ENCODE measurements at regions not wholly inside any gene's neighbourhood (a gene's known extent, or its start where the extent isn't known, plus 50 kb on each side); places are given as distances from the start of the nearest gene placed in this dataset.
"Not testable (repeated sequence)": the region's sequence is repeated elsewhere in the genome, so short reads cannot be mapped to it uniquely, and the experiment has no call there.

DNA sequence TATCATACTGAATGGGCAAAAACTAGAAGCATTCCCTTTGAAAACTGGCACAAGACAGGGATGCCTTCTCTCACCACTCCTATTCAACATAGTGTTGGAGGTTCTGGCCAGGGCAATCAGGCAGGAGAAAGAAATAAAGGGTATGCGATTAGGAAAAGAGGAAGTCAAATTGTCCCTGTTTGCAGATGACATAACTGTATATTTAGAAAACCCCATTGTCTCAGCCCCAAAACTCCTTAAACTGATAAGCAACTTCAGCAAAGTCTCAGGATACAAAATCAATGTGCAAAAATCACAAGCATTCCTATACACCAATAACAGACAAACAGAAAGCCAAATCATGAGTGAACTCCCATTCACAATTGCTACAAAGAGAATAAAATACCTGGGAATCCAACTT, 52.5 kb upstream of the CCDC71L start:
- not testable (repeated sequence) for H3K9me3 ChIP-seq (ENCODE audit: control insufficient read depth in 5 of 5, low read length in 5 of 5); H3K4me1 ChIP-seq (ENCODE audit: control insufficient read depth in 5 of 5, insufficient read depth in 5 of 5, low read length in 5 of 5); H3K27ac ChIP-seq (ENCODE audit: low read depth, low read length); H3K9ac ChIP-seq (ENCODE audit: low read length in 5 of 5); H3K36me3 ChIP-seq (ENCODE audit: control insufficient read depth in 5 of 5, insufficient read depth in 5 of 5, low read length in 5 of 5); H3K27me3 ChIP-seq (ENCODE audit: control insufficient read depth in 5 of 5, insufficient read depth in 4 of 5, low read length in 5 of 5); H3K4me3 ChIP-seq (ENCODE audit: low read depth in 1 of 5, low read length in 5 of 5)

- not testable (repeated sequence) for H3K4me1 ChIP-seq (ENCODE audit: control insufficient read depth in 5 of 5, insufficient read depth in 5 of 5, low read length in 5 of 5); H3K9ac ChIP-seq (ENCODE audit: low read length in 5 of 5); H3K36me3 ChIP-seq (ENCODE audit: control insufficient read depth in 5 of 5, insufficient read depth in 5 of 5, low read length in 5 of 5); H3K27me3 ChIP-seq (ENCODE audit: control insufficient read depth in 5 of 5, insufficient read depth in 4 of 5, low read length in 5 of 5); H3K4me3 ChIP-seq (ENCODE audit: low read depth in 1 of 5, low read length in 5 of 5); H3K9me3 ChIP-seq (ENCODE audit: control insufficient read depth in 5 of 5, low read length in 5 of 5); H3K27ac ChIP-seq (ENCODE audit: low read depth, low read length)
These were observed 53.9 kb upstream of the CCDC71L start for GRCh38 chr7:106714590-106715442.

DNA sequence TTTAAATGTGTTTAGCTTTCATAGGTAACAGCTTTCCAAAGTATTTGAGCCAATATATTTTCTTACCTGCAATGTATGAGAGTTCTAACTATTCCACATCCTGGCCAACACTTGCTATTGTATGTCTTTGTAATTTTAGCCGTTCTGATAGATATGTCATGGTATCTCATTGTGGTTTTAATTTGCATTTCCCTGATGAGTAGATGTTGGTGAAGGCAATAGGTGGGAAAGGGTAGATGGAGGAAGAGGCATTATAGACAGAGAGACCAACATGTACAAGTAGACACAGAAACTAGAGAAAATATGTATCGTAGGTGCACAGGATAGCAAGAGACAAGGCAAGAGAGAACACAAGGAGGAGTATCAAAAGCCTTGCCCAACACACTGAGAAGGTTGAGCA, 54.8 kb upstream of the CCDC71L start:
- Histone ChIP-seq H3K4me3 (ENCODE audit: low read depth in 1 of 5, low read length in 5 of 5) (no peak overlapping the region), H3K4me1 (ENCODE audit: control insufficient read depth in 5 of 5, insufficient read depth in 5 of 5, low read length in 5 of 5) (peaks cover 0 to 8% (median 6%) of the 10 kb centered on the region in 5 donors), H3K27ac (ENCODE audit: low read depth, low read length) (no peak overlapping the region), H3K9me3 (ENCODE audit: control insufficient read depth in 5 of 5, low read length in 5 of 5) (no peaks in the 10 kb centered on the region), H3K9ac (ENCODE audit: low read length in 5 of 5) (no peak overlapping the region), H3K27me3 (ENCODE audit: control insufficient read depth in 5 of 5, insufficient read depth in 4 of 5, low read length in 5 of 5) (no peaks in the 10 kb centered on the region), H3K36me3 (ENCODE audit: control insufficient read depth in 5 of 5, insufficient read depth in 5 of 5, low read length in 5 of 5) (no peaks in the 10 kb centered on the region)

DNA sequence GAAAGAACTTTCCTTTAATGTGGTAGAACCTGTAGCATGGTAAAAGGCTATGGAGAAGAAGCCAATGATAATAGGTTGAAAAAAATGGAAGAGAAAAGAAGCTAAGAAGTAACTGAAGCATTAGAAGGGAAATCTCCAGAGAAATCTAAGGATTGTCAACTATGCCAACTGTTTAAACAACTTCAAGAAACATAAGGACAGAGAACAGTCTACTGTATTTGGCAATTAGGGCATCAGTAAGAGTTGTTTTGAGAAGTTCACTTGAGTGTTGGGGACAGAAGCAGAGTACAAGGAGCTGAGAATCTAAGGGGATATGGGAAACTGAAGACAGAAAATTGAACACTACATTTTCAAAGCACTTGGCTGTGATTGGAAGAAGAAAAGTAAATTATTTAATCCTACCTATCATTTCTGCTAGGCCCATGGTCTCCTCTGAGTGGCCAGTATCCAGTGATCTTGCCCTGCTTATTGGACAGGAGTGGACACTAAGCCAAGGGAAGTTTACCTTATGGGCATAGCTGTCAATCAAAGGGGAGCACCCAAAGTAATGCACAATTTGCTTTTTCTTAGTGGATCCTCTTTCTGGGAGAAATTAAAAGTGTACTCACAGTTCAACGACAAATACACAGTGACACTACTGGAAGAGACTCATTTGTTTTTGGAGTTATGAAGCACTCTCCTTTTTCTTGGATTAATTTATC, 56.4 kb upstream of the CCDC71L start:
- peaks cover 0 to 8% (median 6%) of the 10 kb centered on the region in 5 donors for H3K4me1 ChIP-seq (ENCODE audit: control insufficient read depth in 5 of 5, insufficient read depth in 5 of 5, low read length in 5 of 5)
- H3K27me3 ChIP-seq (ENCODE audit: control insufficient read depth in 5 of 5, insufficient read depth in 4 of 5, low read length in 5 of 5): no peaks in the 10 kb centered on the region
- no peaks in the 10 kb centered on the region for H3K9me3 ChIP-seq (ENCODE audit: control insufficient read depth in 5 of 5, low read length in 5 of 5)
- no peak overlapping the region for H3K9ac ChIP-seq (ENCODE audit: low read length in 5 of 5)
- H3K36me3 ChIP-seq (ENCODE audit: control insufficient read depth in 5 of 5, insufficient read depth in 5 of 5, low read length in 5 of 5): no peaks in the 10 kb centered on the region
- H3K27ac ChIP-seq (ENCODE audit: low read depth, low read length): no peak overlapping the region
- no peak overlapping the region for H3K4me3 ChIP-seq (ENCODE audit: low read depth in 1 of 5, low read length in 5 of 5)

DNA sequence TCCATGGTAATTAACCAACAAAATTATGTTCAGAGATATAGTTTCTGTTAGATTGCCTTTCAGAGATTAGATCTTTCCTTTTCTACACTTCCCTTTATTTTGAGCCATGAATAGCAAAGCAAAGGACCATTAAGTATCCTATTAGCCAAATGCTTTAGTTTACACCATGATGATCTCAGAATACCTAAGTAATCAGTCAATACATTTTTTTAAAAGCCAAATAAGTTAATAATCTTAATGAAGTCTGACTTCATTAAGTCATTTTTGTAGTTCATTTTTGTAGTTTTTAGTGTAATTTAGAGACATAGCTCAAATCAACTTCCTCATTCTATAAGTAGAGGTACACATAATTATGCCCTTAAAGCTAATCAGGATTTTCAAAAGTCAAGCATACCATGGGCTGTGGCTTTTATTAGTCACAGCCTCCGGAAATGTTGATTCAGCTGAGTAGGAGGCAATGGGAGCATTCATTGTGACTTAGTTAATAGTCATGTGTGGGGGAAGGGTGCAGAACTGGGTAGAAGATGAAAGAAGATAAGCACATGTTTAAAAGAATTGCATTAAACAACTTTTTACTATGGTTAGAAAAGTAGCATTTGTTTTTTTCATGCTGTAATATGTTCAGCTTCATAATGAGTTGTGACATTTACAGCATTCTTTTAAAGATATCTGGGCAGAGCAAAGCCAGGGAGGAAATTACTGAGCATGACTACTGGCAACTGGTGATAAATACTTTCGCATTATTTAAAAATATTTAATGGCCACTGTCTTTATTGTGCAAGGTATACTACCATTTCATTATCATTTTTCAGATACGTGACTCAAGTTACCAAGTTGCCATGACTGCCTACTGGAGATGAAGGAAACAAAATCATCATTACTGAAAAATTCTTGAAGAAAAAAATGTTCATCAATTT, 57.3 kb upstream of the CCDC71L start:
- no peaks in the 10 kb centered on the region for H3K36me3 ChIP-seq (ENCODE audit: control insufficient read depth in 5 of 5, insufficient read depth in 5 of 5, low read length in 5 of 5)
- no peak overlapping the region for H3K4me3 ChIP-seq (ENCODE audit: low read depth in 1 of 5, low read length in 5 of 5)
- no peaks in the 10 kb centered on the region for H3K9me3 ChIP-seq (ENCODE audit: control insufficient read depth in 5 of 5, low read length in 5 of 5)
- no peaks in the 10 kb centered on the region for H3K27me3 ChIP-seq (ENCODE audit: control insufficient read depth in 5 of 5, insufficient read depth in 4 of 5, low read length in 5 of 5)
- no peak overlapping the region for H3K9ac ChIP-seq (ENCODE audit: low read length in 5 of 5)
- peak overlapping the region; percentile 28 for H3K27ac ChIP-seq (ENCODE audit: low read depth, low read length)
- peaks cover 0 to 8% (median 6%) of the 10 kb centered on the region in 5 donors for H3K4me1 ChIP-seq (ENCODE audit: control insufficient read depth in 5 of 5, insufficient read depth in 5 of 5, low read length in 5 of 5)

- Histone ChIP-seq H3K9ac (ENCODE audit: low read length in 5 of 5) (no peak overlapping the region), H3K36me3 (ENCODE audit: control insufficient read depth in 5 of 5, insufficient read depth in 5 of 5, low read length in 5 of 5) (no peaks in the 10 kb centered on the region), H3K4me3 (ENCODE audit: low read depth in 1 of 5, low read length in 5 of 5) (no peak overlapping the region), H3K9me3 (ENCODE audit: control insufficient read depth in 5 of 5, low read length in 5 of 5) (no peaks in the 10 kb centered on the region), H3K27ac (ENCODE audit: low read depth, low read length) (no peak overlapping the region), H3K27me3 (ENCODE audit: control insufficient read depth in 5 of 5, insufficient read depth in 4 of 5, low read length in 5 of 5) (no peaks in the 10 kb centered on the region), H3K4me1 (ENCODE audit: control insufficient read depth in 5 of 5, insufficient read depth in 5 of 5, low read length in 5 of 5) (peaks cover 0 to 8% (median 6%) of the 10 kb centered on the region in 5 donors)
These were observed 59.7 kb upstream of the CCDC71L start for GRCh38 chr7:106720641-106721040.

GRCh38 chr7:106721816-106722785, 61.1 kb upstream of the CCDC71L start:
- Histone ChIP-seq H3K27me3 (ENCODE audit: control insufficient read depth in 5 of 5, insufficient read depth in 4 of 5, low read length in 5 of 5) (no peaks in the 10 kb centered on the region), H3K9ac (ENCODE audit: low read length in 5 of 5) (no peak overlapping the region), H3K36me3 (ENCODE audit: control insufficient read depth in 5 of 5, insufficient read depth in 5 of 5, low read length in 5 of 5) (no peaks in the 10 kb centered on the region), H3K9me3 (ENCODE audit: control insufficient read depth in 5 of 5, low read length in 5 of 5) (no peaks in the 10 kb centered on the region), H3K4me1 (ENCODE audit: control insufficient read depth in 5 of 5, insufficient read depth in 5 of 5, low read length in 5 of 5) (peaks cover 0 to 8% (median 6%) of the 10 kb centered on the region in 5 donors), H3K27ac (ENCODE audit: low read depth, low read length) (no peak overlapping the region), H3K4me3 (ENCODE audit: low read depth in 1 of 5, low read length in 5 of 5) (no peak overlapping the region)

DNA sequence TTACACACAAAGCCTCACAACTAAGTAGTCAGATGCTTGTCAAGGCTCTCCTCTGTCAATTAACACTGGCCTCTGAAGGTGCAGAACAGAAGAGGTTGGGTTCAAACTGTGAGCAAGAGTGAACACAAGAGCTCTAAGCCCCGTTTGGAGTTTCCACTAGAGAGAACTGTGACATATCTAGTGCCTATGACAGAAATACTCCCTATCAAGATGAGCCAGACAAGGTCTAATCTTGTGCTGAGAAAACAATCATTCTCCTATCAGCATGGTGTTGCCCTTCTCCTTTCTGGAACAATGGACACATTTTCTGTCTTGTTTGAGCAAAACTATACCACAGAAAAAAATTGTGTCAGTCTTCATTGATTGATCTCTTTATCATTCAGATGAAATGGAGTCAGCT, 62.4 kb upstream of the CCDC71L start:
- H3K27me3 ChIP-seq (ENCODE audit: control insufficient read depth in 5 of 5, insufficient read depth in 4 of 5, low read length in 5 of 5): no peaks in the 10 kb centered on the region
- H3K36me3 ChIP-seq (ENCODE audit: control insufficient read depth in 5 of 5, insufficient read depth in 5 of 5, low read length in 5 of 5): no peaks in the 10 kb centered on the region
- H3K9ac ChIP-seq (ENCODE audit: low read length in 5 of 5): no peak overlapping the region
- peaks cover 0 to 5% (median 0%) of the 10 kb centered on the region in 5 donors for H3K4me1 ChIP-seq (ENCODE audit: control insufficient read depth in 5 of 5, insufficient read depth in 5 of 5, low read length in 5 of 5)
- no peak overlapping the region for H3K27ac ChIP-seq (ENCODE audit: low read depth, low read length)
- H3K9me3 ChIP-seq (ENCODE audit: control insufficient read depth in 5 of 5, low read length in 5 of 5): no peaks in the 10 kb centered on the region
- H3K4me3 ChIP-seq (ENCODE audit: low read depth in 1 of 5, low read length in 5 of 5): no peak overlapping the region

- Histone ChIP-seq H3K4me1 (ENCODE audit: control insufficient read depth in 5 of 5, insufficient read depth in 5 of 5, low read length in 5 of 5) (peaks cover 0 to 23% (median 6%) of the 10 kb centered on the region in 5 donors), H3K36me3 (ENCODE audit: control insufficient read depth in 5 of 5, insufficient read depth in 5 of 5, low read length in 5 of 5) (no peaks in the 10 kb centered on the region), H3K9ac (ENCODE audit: low read length in 5 of 5) (no peak overlapping the region), H3K4me3 (ENCODE audit: low read depth in 1 of 5, low read length in 5 of 5) (no peak overlapping the region), H3K27ac (ENCODE audit: low read depth, low read length) (no peak overlapping the region), H3K9me3 (ENCODE audit: control insufficient read depth in 5 of 5, low read length in 5 of 5) (no peaks in the 10 kb centered on the region), H3K27me3 (ENCODE audit: control insufficient read depth in 5 of 5, insufficient read depth in 4 of 5, low read length in 5 of 5) (no peaks in the 10 kb centered on the region)
These were observed 68.9 kb upstream of the CCDC71L start for GRCh38 chr7:106729720-106730385.
